B cell (primary cell): ENCODE measurements at regions not wholly inside any gene's neighbourhood (a gene's known extent, or its start where the extent isn't known, plus 50 kb on each side); places are given as distances from the start of the nearest gene placed in this dataset.

Source experiments
- ATAC-seq: fragments of 200-7000 bp; cut with Tn5 transposase; one replicate; pipeline ENCODE4 v1.10.0; 2021; ENCODE audit warnings: low read depth, mild to moderate bottlenecking, moderate number of reproducible peaks, moderate library complexity
- CTCF ChIA-PET: fragments of 350-600 bp; sonication (Branson Sonifier 250); formaldehyde crosslinking; loops from one replicate; lab custom pipeline; 2021; ENCODE audit warnings: antibody characterized with exemption, inconsistent platforms; lab: Charles Lee
- POLR2A ChIA-PET: fragments of 350-600 bp; sonication (Branson Sonifier 250); formaldehyde crosslinking; loops from one replicate; lab custom pipeline; 2021; ENCODE audit warnings: antibody characterized with exemption; lab: Charles Lee
- DNase-seq: peaks from one replicate; pipeline ENCODE4 v3.0.0; 2013
- H2AFZ ChIP-seq: 2 replicates; pipeline ENCODE4 v1.6.1; 2012; ENCODE audit warnings: mild to moderate bottlenecking, low read depth, low read length; ENCODE audit not compliant: insufficient read depth, poor library complexity, severe bottlenecking
- H3K27ac ChIP-seq, 2 donors: 1 replicate in 1 of 2; 2 replicates in 1 of 2; pipeline ENCODE4 v1.5.1; 2012 to 2013; ENCODE audit warnings: low read length in 2 of 2, mild to moderate bottlenecking in 2 of 2, moderate library complexity in 1 of 2
- H3K27me3 ChIP-seq, 4 experiments: fragments of 200-600 bp in 1 of 4; sonication (generic) in 1 of 4; replicated peaks in 1 of 4; 1 replicate in 2 of 4; 2 replicates in 2 of 4; pipeline versions ENCODE4 v1.6.1 to v1.7.0; 2013 to 2016; ENCODE audit warnings: low read length in 3 of 4, mild to moderate bottlenecking in 2 of 4, mixed read lengths in 1 of 4, moderate library complexity in 1 of 4; ENCODE audit not compliant: insufficient read depth in 4 of 4, control insufficient read depth in 3 of 4; ENCODE audit errors: control extremely low read depth in 1 of 4
- H3K36me3 ChIP-seq, 2 experiments: replicated peaks in 1 of 2; 1 replicate in 1 of 2; 2 replicates in 1 of 2; pipeline versions ENCODE4 v1.6.1 to v1.7.1; 2013; ENCODE audit warnings: low read length in 1 of 2; ENCODE audit not compliant: insufficient read depth in 2 of 2, control insufficient read depth in 1 of 2; ENCODE audit errors: control extremely low read depth in 1 of 2, extremely low read depth in 1 of 2
- H3K4me1 ChIP-seq, 2 donors: fragments of 200-600 bp in 1 of 2; sonication (generic) in 1 of 2; 1 replicate in 1 of 2; 2 replicates in 1 of 2; pipeline versions ENCODE4 v1.5.1 to v1.6.1; 2013 to 2017; ENCODE audit warnings: low read length in 2 of 2; ENCODE audit not compliant: control insufficient read depth in 2 of 2, insufficient read depth in 2 of 2
- H3K4me2 ChIP-seq: replicated peaks from 2 replicates; pipeline ENCODE3; 2012; ENCODE audit warnings: mild to moderate bottlenecking, low read depth, low read length; ENCODE audit not compliant: poor library complexity, severe bottlenecking
- H3K4me3 ChIP-seq, 5 experiments: fragments of 200-600 bp in 1 of 5; sonication (generic) in 1 of 5; 1 replicate in 3 of 5; 2 replicates in 2 of 5; pipeline versions ENCODE4 v1.5.1 to v1.7.0; 2011 to 2016; ENCODE audit warnings: low read length in 4 of 5, mild to moderate bottlenecking in 4 of 5, low read depth in 2 of 5, control low read depth in 1 of 5, moderate library complexity in 1 of 5; ENCODE audit not compliant: insufficient read depth in 1 of 5; ENCODE audit errors: control extremely low read depth in 1 of 5, extremely low read depth in 1 of 5
- H3K79me2 ChIP-seq: fragments of 200-600 bp; sonication (generic); one replicate; pipeline ENCODE4 v1.6.0; 2016; ENCODE audit warnings: low read length; ENCODE audit not compliant: control insufficient read depth, insufficient read depth
- H3K9ac ChIP-seq: fragments of 200-600 bp; sonication (generic); 2 replicates; pipeline ENCODE4 v1.6.1; 2017; ENCODE audit warnings: mild to moderate bottlenecking, low read length, moderate library complexity
- H3K9me3 ChIP-seq, 3 donors: one replicate each; pipeline versions ENCODE4 v1.6.1 to v1.7.1; 2013; ENCODE audit warnings: low read length in 2 of 3; ENCODE audit not compliant: control insufficient read depth in 2 of 3, insufficient read depth in 1 of 3; ENCODE audit errors: control extremely low read depth in 1 of 3
- H4K20me1 ChIP-seq: 2 replicates; pipeline ENCODE4 v1.6.0; 2012; ENCODE audit warnings: mild to moderate bottlenecking, low read length; ENCODE audit not compliant: insufficient read depth, control insufficient read depth, poor library complexity, severe bottlenecking
- H3K27ac Mint-ChIP-seq: one replicate; pipeline ENCODE4 v1.8.0; 2021; ENCODE audit warnings: mixed read lengths
- H3K27me3 Mint-ChIP-seq: one replicate; pipeline ENCODE4 v1.8.0; 2021; ENCODE audit warnings: mixed read lengths
- H3K4me1 Mint-ChIP-seq: one replicate; pipeline ENCODE4 v1.8.0; 2021; ENCODE audit warnings: mixed read lengths
- H3K4me3 Mint-ChIP-seq: one replicate; pipeline ENCODE4 v1.8.0; 2021; ENCODE audit warnings: mixed read lengths
- H3K9me3 Mint-ChIP-seq: one replicate; pipeline ENCODE4 v1.8.0; 2022; ENCODE audit warnings: mixed read lengths; ENCODE audit not compliant: insufficient read depth
- EZH2 ChIP-seq: IDR thresholded peaks from 2 replicates; pipeline ENCODE4 v1.6.1; 2012; ENCODE audit warnings: borderline replicate concordance, low read depth, mild to moderate bottlenecking, moderate library complexity, low read length; ENCODE audit not compliant: insufficient read depth, poor library complexity, severe bottlenecking
- WGBS: methylation state at CpG from one replicate; pipeline ENCODE4 v1.1.5; 2013; ENCODE audit warnings: missing lambda C conversion rate; ENCODE audit not compliant: insufficient coverage; 5-methylcytosine and 5-hydroxymethylcytosine counted together
- intact Hi-C: fragments of 100-400 bp; cut with micrococcal nuclease; formaldehyde crosslinking; loops from one replicate; pipeline ENCODE4 v1.10.0; 2022
- TF ChIP-seq, protein P1 (sequence below): fragments of 200-600 bp; IDR thresholded peaks from one replicate; pipeline ENCODE4 v1.8.0; 2022; ENCODE audit warnings: antibody characterized with exemption, mild to moderate bottlenecking

DNA sequence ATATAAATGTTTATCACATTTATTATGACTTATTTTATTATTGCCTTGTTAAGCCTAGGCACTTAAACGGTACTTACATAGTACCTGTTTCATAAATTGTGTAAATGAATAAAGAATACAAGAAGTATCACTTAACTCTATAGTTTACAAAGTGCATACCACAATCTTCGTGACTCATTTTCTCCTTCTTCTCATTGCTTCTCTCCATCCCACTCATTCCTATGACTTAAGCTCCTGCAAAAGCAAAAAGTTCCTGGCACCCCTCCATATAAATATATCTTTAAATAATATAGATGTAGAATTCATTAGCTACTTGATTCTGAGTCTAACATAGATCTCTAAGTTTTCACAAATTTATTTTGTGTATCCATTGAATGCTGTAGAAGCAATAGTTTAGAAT lies 1382.0 kb upstream of the CELF2 start:
- Histone ChIP-seq H3K4me3 (no peak overlapping the region), H3K4me2 (no peak overlapping the region), H3K36me3 (no peaks in the 10 kb centered on the region), H3K27ac (no peak overlapping the region), H3K9me3 (no peaks in the 10 kb centered on the region), H3K27me3 (no peaks in the 10 kb centered on the region), H3K4me1 (no peaks in the 10 kb centered on the region), H3K9ac (no peak overlapping the region), H4K20me1 (no peaks in the 10 kb centered on the region), H3K79me2 (no peaks in the 10 kb centered on the region), H2AFZ (no peak overlapping the region)
- Mint-ChIP-seq H3K9me3 (no peaks in the 10 kb centered on the region), H3K27ac (no peak overlapping the region), H3K27me3 (no peaks in the 10 kb centered on the region), H3K4me3 (no peak overlapping the region), H3K4me1 (no peaks in the 10 kb centered on the region)
- DNase-seq, result no peak
- no CpG with 5 or more reads among the region's 2 CpGs for WGBS
- no peak for ATAC-seq
- no peak for TF ChIP-seq EZH2
- TF ChIP-seq, protein P1, sequence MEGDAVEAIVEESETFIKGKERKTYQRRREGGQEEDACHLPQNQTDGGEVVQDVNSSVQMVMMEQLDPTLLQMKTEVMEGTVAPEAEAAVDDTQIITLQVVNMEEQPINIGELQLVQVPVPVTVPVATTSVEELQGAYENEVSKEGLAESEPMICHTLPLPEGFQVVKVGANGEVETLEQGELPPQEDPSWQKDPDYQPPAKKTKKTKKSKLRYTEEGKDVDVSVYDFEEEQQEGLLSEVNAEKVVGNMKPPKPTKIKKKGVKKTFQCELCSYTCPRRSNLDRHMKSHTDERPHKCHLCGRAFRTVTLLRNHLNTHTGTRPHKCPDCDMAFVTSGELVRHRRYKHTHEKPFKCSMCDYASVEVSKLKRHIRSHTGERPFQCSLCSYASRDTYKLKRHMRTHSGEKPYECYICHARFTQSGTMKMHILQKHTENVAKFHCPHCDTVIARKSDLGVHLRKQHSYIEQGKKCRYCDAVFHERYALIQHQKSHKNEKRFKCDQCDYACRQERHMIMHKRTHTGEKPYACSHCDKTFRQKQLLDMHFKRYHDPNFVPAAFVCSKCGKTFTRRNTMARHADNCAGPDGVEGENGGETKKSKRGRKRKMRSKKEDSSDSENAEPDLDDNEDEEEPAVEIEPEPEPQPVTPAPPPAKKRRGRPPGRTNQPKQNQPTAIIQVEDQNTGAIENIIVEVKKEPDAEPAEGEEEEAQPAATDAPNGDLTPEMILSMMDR, result no peak
- ChIA-PET CTCF (interaction anchor here (0.5 kb wide), 1 partner anchor 41 kb away, joined by 3 read pairs; no protein-coding TSS in a partner anchor), POLR2A (no interaction called here)
- intact Hi-C loops, result no loop called here

DNA sequence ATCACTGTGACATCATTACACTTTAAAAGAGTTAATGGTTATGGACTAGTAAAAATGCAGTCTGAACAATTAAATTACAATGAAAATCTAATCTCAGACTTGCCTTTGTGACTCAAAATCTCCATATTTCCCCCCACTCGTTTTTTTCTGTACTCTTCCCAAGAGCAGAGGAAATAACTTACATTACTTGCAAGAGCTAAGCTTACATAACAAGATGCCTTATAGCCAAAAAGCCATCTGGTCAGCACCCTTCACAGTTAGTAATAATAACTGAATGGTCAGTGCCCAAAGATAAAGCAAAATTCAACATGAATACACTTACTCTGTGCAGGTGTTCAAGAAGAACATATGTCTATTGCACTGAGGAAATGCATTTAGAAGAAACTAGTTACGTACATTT lies 1381.5 kb upstream of the CELF2 start:
- Mint-ChIP-seq H3K27me3 (no peaks in the 10 kb centered on the region), H3K9me3 (no peaks in the 10 kb centered on the region), H3K27ac (no peak overlapping the region), H3K4me1 (no peaks in the 10 kb centered on the region), H3K4me3 (no peak overlapping the region)
- WGBS, result 60% methylated on average over 1 of the region's 2 CpGs
- no peak overlapping the region for H2AFZ ChIP-seq
- ChIA-PET POLR2A (no interaction called here), CTCF (interaction anchor here (0.5 kb wide), 1 partner anchor 41 kb away, joined by 3 read pairs; no protein-coding TSS in a partner anchor)
- no peaks in the 10 kb centered on the region for H3K4me1 ChIP-seq
- H4K20me1 ChIP-seq, result no peaks in the 10 kb centered on the region
- H3K9me3 ChIP-seq, result no peaks in the 10 kb centered on the region
- no peak overlapping the region for H3K27ac ChIP-seq
- DNase-seq (no peak), ATAC-seq (no peak)
- no peak for TF ChIP-seq EZH2
- TF ChIP-seq, protein P1, result no peak
- intact Hi-C loops, result no loop called here
- no peaks in the 10 kb centered on the region for H3K27me3 ChIP-seq
- H3K79me2 ChIP-seq, result no peaks in the 10 kb centered on the region
- H3K4me3 ChIP-seq, result no peak overlapping the region
- H3K9ac ChIP-seq, result no peak overlapping the region
- H3K36me3 ChIP-seq, result no peaks in the 10 kb centered on the region
- H3K4me2 ChIP-seq, result no peak overlapping the region
